ENCODE measurements at regions not wholly inside any gene's neighbourhood (a gene's known extent, or its start where the extent isn't known, plus 50 kb on each side); places are given as distances from the start of the nearest gene placed in this dataset.
A peak's percentile ranks its signal among the peaks of the same experiment; 100 is the strongest.

DNA sequence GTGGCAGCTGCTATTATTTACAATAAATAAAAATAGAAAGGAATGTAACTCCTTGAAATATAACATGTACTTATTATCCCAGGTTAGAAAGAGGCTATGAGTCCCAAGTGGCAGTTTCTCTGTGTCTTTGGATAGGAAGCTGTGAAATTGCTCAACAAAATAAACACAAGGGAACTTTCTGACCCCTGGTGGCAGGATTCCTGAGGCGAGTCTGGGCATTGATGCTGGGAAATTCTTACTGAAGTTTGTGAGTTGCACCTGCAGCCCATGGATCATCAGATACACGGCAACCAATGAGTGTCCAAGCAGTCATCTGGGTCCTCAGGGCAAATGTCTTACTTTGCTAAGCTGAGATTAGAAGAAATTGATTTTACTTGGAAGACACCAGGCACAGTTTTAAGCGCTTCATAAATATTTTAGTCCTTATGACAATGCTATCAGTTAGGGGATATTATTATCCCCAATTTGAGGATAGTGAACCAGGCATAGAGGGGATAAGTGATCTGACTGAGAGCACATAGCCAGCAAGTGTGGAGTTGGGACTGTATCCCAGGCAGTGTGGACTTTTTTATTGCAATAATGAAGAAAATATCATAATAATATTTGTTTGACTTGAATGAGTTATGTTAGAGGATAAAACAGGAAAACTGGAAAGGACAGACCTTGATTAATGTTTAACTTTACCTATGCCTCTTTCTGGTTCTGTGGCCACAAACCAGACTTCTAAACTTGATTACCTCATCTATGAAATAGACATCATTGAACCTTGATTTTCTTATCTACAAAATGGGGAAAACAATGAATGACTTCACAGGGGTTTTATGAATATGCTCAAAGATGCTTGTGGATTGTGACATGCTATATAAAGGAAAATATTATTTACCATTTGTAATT, 265.5 kb upstream of the ADAMTSL1 start:
- TF ChIP-seq CTCF (IDR thresholded peaks at IDR 0.05; ENCODE audit: low read depth, low read length) (peak; percentile 35), EZH2phosphoT487 (IDR thresholded peaks at IDR 0.05; ENCODE audit: low read depth) (no peak)
